Ovary (tissue), 7 donors: ENCODE measurements at regions not wholly inside any gene's neighbourhood (a gene's known extent, or its start where the extent isn't known, plus 50 kb on each side); places are given as distances from the start of the nearest gene placed in this dataset.

Source experiments
- DNase-seq, 5 donors: peaks; one replicate each; pipeline ENCODE4 v3.0.0-alpha.2; 2019 to 2020
- H3K27ac ChIP-seq, 2 donors: fragments of 200-600 bp; one replicate each; pipeline versions ENCODE4 v1.5.1 to v1.8.0; 2019 to 2022
- H3K27me3 ChIP-seq: fragments of 200-600 bp; one replicate; pipeline ENCODE4 v1.8.0; 2022
- H3K36me3 ChIP-seq: fragments of 200-600 bp; sonication (generic); one replicate; pipeline ENCODE4 v1.5.1; 2019
- H3K4me1 ChIP-seq: one replicate; pipeline ENCODE4 v1.8.1; 2013; ENCODE audit warnings: mild to moderate bottlenecking, moderate library complexity; ENCODE audit not compliant: insufficient read depth
- H3K4me3 ChIP-seq: fragments of 200-600 bp; sonication (generic); one replicate; pipeline ENCODE4 v1.5.1; 2017
- H3K9me3 ChIP-seq, 2 donors: fragments of 200-600 bp in 1 of 2; sonication (generic) in 1 of 2; one replicate each; pipeline versions ENCODE4 v1.5.1 to v1.8.1; 2013 to 2019; ENCODE audit warnings: mild to moderate bottlenecking in 1 of 2, moderate library complexity in 1 of 2
- CTCF ChIP-seq, 3 donors: fragments of 450-650 bp in 2 of 3; fragments of 200-600 bp in 1 of 3; IDR thresholded peaks; one replicate each; pipeline versions ENCODE4 v1.5.1 to v1.8.0; 2016 to 2022; ENCODE audit warnings: antibody characterized with exemption in 3 of 3, mild to moderate bottlenecking in 1 of 3
- EP300 ChIP-seq: sonication (generic); formaldehyde crosslinking; IDR thresholded peaks from one replicate; pipeline ENCODE4 v1.6.1; 2017; ENCODE audit warnings: antibody characterized with exemption
- POLR2A ChIP-seq: fragments of 450-650 bp; IDR thresholded peaks from one replicate; pipeline ENCODE4 v1.6.1; 2017; ENCODE audit warnings: antibody characterized with exemption, mild to moderate bottlenecking, moderate library complexity
- WGBS, 3 donors: extraction: QIAGEN DNeasy Blood & Tissue Kit in 1 of 3; methylation state at CpG; one replicate each; pipeline versions ENCODE4 v1.1.5 to v1.1.7; 2013 to 2017; 5-methylcytosine and 5-hydroxymethylcytosine counted together
- intact Hi-C, 4 donors: fragments of 100-400 bp; cut with DNase I; formaldehyde crosslinking; loops; one replicate each; pipeline versions ENCODE4 v1.11.0 to v1.15.1; 2022 to 2023
- donor health status: DM: no; HTN: no; CAD: no; lungs with moderate emphysema.
- donor health status: DM: no; HTN: no; CAD: no.
- donor health status: Bipolar disorder and iron deficiency.
- donor health status: DM: no; HTN: no; CAD: no.
- donor health status: DM: yes; HTN: yes; CAD: no.

GRCh38 chr3:542021-542420, 345.5 kb downstream of the CHL1 start:
- Histone ChIP-seq H3K4me1 (peaks cover 7% of the 10 kb centered on the region), H3K4me3 (no peak overlapping the region), H3K9me3 (no peaks in the 10 kb centered on the region), H3K27ac (no peak overlapping the region), H3K27me3 (no peaks in the 10 kb centered on the region), H3K36me3 (no peaks in the 10 kb centered on the region)
- TF ChIP-seq EP300: no peak
- TF ChIP-seq CTCF (IDR thresholded peaks at IDR 0.05): no peak
- no peak for TF ChIP-seq POLR2A
- no peak for DNase-seq
- WGBS, 3 donors: 29 to 34% (median 30%) methylated on average over 3 of the region's 3 CpGs
- intact Hi-C loops: no loop called here

- Histone ChIP-seq H3K36me3 (no peaks in the 10 kb centered on the region), H3K27me3 (no peaks in the 10 kb centered on the region), H3K4me3 (no peak overlapping the region), H3K4me1 (no peaks in the 10 kb centered on the region), H3K9me3 (no peaks in the 10 kb centered on the region), H3K27ac (no peak overlapping the region)
- 88 to 94% (median 92%) methylated on average over 2 of the region's 2 CpGs for WGBS, 3 donors
- intact Hi-C loops: no loop called here
- DNase-seq: no peak
- TF ChIP-seq CTCF (IDR thresholded peaks at IDR 0.05) (no peak), EP300 (no peak), POLR2A (no peak)
Measured at GRCh38 chr3:549636-550035, 353.1 kb downstream of the CHL1 start.

- H3K9me3 ChIP-seq: no peaks in the 10 kb centered on the region
- H3K36me3 ChIP-seq: no peaks in the 10 kb centered on the region
- H3K27me3 ChIP-seq: no peaks in the 10 kb centered on the region
- no peak for DNase-seq
- no peaks in the 10 kb centered on the region for H3K4me1 ChIP-seq
- no peak overlapping the region for H3K4me3 ChIP-seq
- no peak overlapping the region for H3K27ac ChIP-seq
- TF ChIP-seq CTCF (IDR thresholded peaks at IDR 0.05): no peak
- 88 to 97% (median 91%) methylated on average over 1 of the region's 1 CpG for WGBS, 3 donors
- intact Hi-C loops: no loop called here
Measured at GRCh38 chr3:550471-550870, 353.9 kb downstream of the CHL1 start.

GRCh38 chr3:557972-558371, 361.4 kb downstream of the CHL1 start:
- H3K9me3 ChIP-seq: no peaks in the 10 kb centered on the region
- H3K27me3 ChIP-seq: no peaks in the 10 kb centered on the region
- H3K4me1 ChIP-seq: no peaks in the 10 kb centered on the region
- 80 to 88% (median 81%) methylated on average over 1 of the region's 1 CpG for WGBS, 3 donors
- no peak overlapping the region for H3K4me3 ChIP-seq
- TF ChIP-seq EP300 (no peak), POLR2A (no peak), CTCF (IDR thresholded peaks at IDR 0.05) (no peak)
- intact Hi-C loops: no loop called here
- no peaks in the 10 kb centered on the region for H3K36me3 ChIP-seq
- no peak for DNase-seq
- H3K27ac ChIP-seq: no peak overlapping the region
